Progenitor cell of endocrine pancreas (in vitro differentiated cells): ENCODE measurements at regions not wholly inside any gene's neighbourhood (a gene's known extent, or its start where the extent isn't known, plus 50 kb on each side); places are given as distances from the start of the nearest gene placed in this dataset.
A peak's percentile ranks its signal among the peaks of the same experiment; 100 is the strongest.

Experiments used
- DNase-seq: peaks from one replicate; pipeline ENCODE4 v3.0.0; 2021; ENCODE audit warnings: low spot score; ENCODE audit not compliant: unreplicated experiment
- H3K27ac Mint-ChIP-seq: 2 replicates; pipeline ENCODE4 v1.8.0; 2021; ENCODE audit warnings: mild to moderate bottlenecking, moderate library complexity, mixed read lengths
- H3K27me3 Mint-ChIP-seq: 2 replicates; pipeline ENCODE4 v1.8.0; 2021; ENCODE audit warnings: mixed read lengths
- H3K36me3 Mint-ChIP-seq: 2 replicates; pipeline ENCODE4 v1.8.0; 2022; ENCODE audit warnings: mixed read lengths; ENCODE audit not compliant: insufficient read depth
- H3K4me1 Mint-ChIP-seq: 2 replicates; pipeline ENCODE4 v1.8.0; 2021; ENCODE audit warnings: low read depth, mixed read lengths
- H3K4me3 Mint-ChIP-seq: 2 replicates; pipeline ENCODE4 v1.8.0; 2021; ENCODE audit warnings: low read depth, mild to moderate bottlenecking, moderate library complexity, mixed read lengths
- H3K9me3 Mint-ChIP-seq: 2 replicates; pipeline ENCODE4 v1.8.0; 2021; ENCODE audit warnings: low read depth, mixed read lengths
- TF ChIP-seq, protein P1 (sequence below): fragments of 200-600 bp; sonication (generic); IDR thresholded peaks from one replicate; pipeline ENCODE4 v1.5.0; 2021; ENCODE audit warnings: antibody characterized with exemption, mild to moderate bottlenecking; ENCODE audit not compliant: unreplicated experiment

DNA sequence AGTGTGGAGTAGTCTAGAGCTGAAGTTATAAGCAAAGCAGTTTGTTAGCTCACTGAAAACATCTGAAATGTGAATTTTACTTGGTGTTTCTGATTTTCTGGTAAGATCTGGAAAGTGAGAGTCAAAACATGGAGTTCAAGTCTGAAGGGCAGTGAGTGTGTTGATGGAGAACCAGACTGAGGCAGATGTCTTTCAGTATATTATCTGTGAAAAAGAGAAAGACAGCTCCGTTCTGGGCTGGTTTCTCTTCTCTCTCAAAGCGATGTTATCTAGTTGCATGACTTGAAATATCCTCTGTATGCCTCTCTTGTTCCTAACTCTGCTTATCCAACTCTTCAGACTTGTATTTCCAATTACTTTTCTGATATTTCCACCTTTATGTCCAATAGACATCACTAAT, 381.9 kb upstream of the RGS6 start:
- H3K36me3 Mint-ChIP-seq, result peaks cover 4% of the 10 kb centered on the region
- TF ChIP-seq, protein P1, sequence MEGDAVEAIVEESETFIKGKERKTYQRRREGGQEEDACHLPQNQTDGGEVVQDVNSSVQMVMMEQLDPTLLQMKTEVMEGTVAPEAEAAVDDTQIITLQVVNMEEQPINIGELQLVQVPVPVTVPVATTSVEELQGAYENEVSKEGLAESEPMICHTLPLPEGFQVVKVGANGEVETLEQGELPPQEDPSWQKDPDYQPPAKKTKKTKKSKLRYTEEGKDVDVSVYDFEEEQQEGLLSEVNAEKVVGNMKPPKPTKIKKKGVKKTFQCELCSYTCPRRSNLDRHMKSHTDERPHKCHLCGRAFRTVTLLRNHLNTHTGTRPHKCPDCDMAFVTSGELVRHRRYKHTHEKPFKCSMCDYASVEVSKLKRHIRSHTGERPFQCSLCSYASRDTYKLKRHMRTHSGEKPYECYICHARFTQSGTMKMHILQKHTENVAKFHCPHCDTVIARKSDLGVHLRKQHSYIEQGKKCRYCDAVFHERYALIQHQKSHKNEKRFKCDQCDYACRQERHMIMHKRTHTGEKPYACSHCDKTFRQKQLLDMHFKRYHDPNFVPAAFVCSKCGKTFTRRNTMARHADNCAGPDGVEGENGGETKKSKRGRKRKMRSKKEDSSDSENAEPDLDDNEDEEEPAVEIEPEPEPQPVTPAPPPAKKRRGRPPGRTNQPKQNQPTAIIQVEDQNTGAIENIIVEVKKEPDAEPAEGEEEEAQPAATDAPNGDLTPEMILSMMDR, result no peak
- no peak for DNase-seq
- peaks cover 9% of the 10 kb centered on the region for H3K4me1 Mint-ChIP-seq
- no peaks in the 10 kb centered on the region for H3K9me3 Mint-ChIP-seq
- no peaks in the 10 kb centered on the region for H3K27me3 Mint-ChIP-seq
- no peak overlapping the region for H3K4me3 Mint-ChIP-seq
- H3K27ac Mint-ChIP-seq, result no peak overlapping the region

DNA sequence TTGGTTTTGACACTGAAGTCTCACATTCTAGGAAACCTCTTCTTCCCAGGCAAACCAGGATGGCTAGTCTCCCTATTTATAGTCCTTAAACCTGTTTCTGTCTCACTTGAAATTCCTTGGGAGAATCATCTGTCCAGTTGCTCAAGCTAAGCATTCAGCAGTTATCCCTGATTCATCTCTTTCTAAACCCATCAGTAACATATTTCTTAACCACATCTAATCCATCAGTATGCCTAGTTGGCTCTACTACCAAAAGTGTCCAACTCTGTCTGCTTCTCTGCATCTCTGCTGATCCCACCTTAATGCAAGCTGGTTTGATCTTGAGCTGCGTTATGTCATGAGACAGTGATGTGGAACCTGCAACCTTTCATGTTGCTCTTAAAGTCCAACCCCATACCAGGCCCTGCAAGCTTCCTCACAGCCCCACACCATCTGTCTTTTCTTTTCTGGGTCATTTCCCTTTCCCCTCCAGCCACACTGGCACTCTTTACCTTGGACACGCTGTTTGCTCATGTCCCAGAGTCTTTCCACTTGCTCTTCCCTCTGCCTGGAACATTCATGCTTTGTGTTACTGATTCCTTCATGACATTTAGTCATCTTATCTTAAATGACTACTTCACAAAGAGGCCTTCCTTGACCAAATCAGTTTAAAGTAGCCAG, 380.8 kb upstream of the RGS6 start:
- H3K27ac Mint-ChIP-seq, result peak overlapping the region; percentile 53
- H3K4me1 Mint-ChIP-seq, result peaks cover 18% of the 10 kb centered on the region
- H3K4me3 Mint-ChIP-seq, result no peak overlapping the region
- H3K9me3 Mint-ChIP-seq, result no peaks in the 10 kb centered on the region
- H3K27me3 Mint-ChIP-seq, result no peaks in the 10 kb centered on the region
- peaks cover 8% of the 10 kb centered on the region for H3K36me3 Mint-ChIP-seq
- TF ChIP-seq, protein P1, result no peak
- no peak for DNase-seq

DNA sequence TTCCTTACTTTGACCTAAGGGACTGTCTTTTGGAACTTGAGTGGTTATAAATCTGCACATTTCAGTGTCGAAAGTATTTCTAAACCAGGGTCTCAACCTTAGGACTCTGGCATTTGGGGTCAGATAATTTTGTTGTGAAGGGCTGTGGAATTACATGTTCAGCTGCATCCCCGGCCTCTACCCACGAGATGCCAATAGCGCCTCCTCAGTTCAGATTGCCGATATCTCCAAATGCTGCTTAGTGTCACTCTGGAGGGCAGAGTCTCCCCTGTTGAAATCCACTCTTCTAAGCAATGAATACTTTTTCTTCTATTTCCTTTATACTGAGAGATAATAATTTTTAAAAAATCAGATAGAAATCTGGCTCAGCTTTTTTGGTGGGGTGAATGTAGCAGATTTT, 379.4 kb upstream of the RGS6 start:
- Mint-ChIP-seq H3K9me3 (no peaks in the 10 kb centered on the region), H3K27ac (no peak overlapping the region), H3K27me3 (no peaks in the 10 kb centered on the region), H3K4me3 (no peak overlapping the region), H3K4me1 (peaks cover 22% of the 10 kb centered on the region), H3K36me3 (peaks cover 8% of the 10 kb centered on the region)
- no peak for DNase-seq
- TF ChIP-seq, protein P1, result no peak

DNA sequence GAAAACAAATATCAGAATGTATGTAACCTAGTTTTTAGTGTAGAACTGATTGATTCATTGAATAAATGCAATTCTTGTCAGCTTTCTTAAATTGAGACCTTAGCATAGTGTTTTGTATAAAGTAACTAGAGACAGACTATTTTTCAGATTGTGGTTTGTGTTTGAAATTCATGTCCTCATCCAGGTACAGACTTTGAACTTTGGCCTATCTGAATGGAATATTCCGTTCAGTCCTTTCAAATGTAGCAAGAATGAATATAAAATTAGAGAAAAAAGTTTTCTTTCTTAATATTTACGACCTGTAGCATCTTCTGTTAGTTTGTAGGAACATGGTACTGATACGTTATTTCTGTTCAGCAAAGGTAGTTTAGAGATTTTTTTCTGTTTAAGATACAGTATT, 378.4 kb upstream of the RGS6 start:
- DNase-seq, result no peak
- TF ChIP-seq, protein P1, result no peak
- no peak overlapping the region for H3K27ac Mint-ChIP-seq

DNA sequence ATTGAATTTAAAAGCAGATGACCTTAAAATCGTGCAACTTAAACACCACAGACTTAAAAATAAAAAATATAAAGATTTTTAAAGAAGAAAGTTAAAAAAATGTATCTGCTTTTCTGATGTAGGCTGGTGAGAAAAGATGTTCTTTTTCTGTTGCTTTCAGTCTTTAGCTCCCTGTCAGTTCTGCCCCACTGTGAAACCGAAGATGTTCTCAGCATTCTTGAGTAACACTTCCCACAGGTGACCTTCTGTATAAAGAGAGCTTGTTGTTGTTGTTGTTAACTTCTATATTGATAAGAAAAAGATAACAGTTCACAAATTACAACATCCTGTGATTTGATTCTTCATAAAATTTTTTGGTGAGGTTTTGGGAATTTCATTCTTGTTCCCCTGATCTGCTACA, 377.9 kb upstream of the RGS6 start:
- H3K4me3 Mint-ChIP-seq, result no peak overlapping the region

More for the DNA sequence above, 378.4 kb upstream of the RGS6 start:
- H3K4me1 Mint-ChIP-seq, result peaks cover 22% of the 10 kb centered on the region
- peaks cover 8% of the 10 kb centered on the region for H3K36me3 Mint-ChIP-seq
- no peak overlapping the region for H3K4me3 Mint-ChIP-seq
- H3K27me3 Mint-ChIP-seq, result no peaks in the 10 kb centered on the region
- no peaks in the 10 kb centered on the region for H3K9me3 Mint-ChIP-seq

More for the DNA sequence above, 377.9 kb upstream of the RGS6 start:
- DNase-seq, result no peak
- Mint-ChIP-seq H3K27me3 (no peaks in the 10 kb centered on the region), H3K9me3 (no peaks in the 10 kb centered on the region), H3K27ac (no peak overlapping the region), H3K4me1 (peaks cover 20% of the 10 kb centered on the region), H3K36me3 (peaks cover 8% of the 10 kb centered on the region)
- TF ChIP-seq, protein P1, result no peak
